ENCODE measurements at regions not wholly inside any gene's neighbourhood (a gene's known extent, or its start where the extent isn't known, plus 50 kb on each side); places are given as distances from the start of the nearest gene placed in this dataset.

DNA sequence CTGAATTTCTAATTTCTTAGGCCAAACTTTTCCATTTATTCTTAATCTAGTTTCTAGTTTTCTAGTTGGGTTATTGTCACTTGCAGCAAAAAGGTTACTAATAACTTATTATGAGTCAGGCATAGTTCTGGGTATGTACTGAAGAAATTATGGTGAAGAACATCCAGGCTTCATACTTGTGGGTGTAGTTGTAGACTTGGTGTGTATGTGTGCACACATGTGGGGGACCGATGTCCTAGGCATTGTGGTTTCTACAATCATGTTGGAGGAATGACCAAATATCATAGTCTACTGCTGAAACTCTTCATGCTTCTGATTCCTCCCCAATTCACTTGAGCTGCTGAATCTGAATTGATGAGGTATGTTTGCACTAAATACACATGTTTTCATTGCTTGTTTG, 141.2 kb downstream of the PMAIP1 start:
- H3K27ac Mint-ChIP-seq = no peak overlapping the region
- no peak for DNase-seq (ENCODE audit: low spot score in 2 of 2, unreplicated experiment in 2 of 2)
- H3K4me1 Mint-ChIP-seq = no peaks in the 10 kb centered on the region
- no peaks in the 10 kb centered on the region for H3K36me3 Mint-ChIP-seq
- TF ChIP-seq, protein P1, sequence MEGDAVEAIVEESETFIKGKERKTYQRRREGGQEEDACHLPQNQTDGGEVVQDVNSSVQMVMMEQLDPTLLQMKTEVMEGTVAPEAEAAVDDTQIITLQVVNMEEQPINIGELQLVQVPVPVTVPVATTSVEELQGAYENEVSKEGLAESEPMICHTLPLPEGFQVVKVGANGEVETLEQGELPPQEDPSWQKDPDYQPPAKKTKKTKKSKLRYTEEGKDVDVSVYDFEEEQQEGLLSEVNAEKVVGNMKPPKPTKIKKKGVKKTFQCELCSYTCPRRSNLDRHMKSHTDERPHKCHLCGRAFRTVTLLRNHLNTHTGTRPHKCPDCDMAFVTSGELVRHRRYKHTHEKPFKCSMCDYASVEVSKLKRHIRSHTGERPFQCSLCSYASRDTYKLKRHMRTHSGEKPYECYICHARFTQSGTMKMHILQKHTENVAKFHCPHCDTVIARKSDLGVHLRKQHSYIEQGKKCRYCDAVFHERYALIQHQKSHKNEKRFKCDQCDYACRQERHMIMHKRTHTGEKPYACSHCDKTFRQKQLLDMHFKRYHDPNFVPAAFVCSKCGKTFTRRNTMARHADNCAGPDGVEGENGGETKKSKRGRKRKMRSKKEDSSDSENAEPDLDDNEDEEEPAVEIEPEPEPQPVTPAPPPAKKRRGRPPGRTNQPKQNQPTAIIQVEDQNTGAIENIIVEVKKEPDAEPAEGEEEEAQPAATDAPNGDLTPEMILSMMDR (IDR thresholded peaks at IDR 0.05; ENCODE audit: unreplicated experiment) = no peak
- H3K9me3 Mint-ChIP-seq = peaks cover 3% of the 10 kb centered on the region
- H3K27me3 Mint-ChIP-seq (ENCODE audit: low read depth) = no peaks in the 10 kb centered on the region
- H3K4me3 Mint-ChIP-seq = no peak overlapping the region

DNA sequence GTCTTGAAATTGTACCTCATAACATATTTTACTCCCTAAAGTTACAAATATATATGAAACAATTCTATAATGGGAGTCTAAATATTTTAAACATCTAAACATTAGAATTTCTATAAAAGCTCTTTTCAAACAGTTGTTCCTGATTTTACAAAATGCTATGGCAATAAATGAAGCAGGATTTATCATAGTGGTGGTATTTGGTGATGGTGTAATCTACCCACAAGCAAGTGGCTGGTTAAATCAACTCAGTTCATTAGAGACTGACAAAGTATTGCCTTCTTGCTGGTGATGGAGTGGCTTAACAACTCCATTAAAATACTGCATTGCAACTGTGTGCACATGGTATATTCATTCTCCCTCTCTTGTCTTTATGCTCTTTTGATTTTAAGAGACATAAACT, 138.9 kb downstream of the PMAIP1 start:
- Mint-ChIP-seq H3K4me1 (no peaks in the 10 kb centered on the region), H3K27ac (no peak overlapping the region), H3K36me3 (no peaks in the 10 kb centered on the region), H3K4me3 (no peak overlapping the region), H3K9me3 (peaks cover 3% of the 10 kb centered on the region), H3K27me3 (ENCODE audit: low read depth) (no peaks in the 10 kb centered on the region)
- no peak for DNase-seq (ENCODE audit: low spot score in 2 of 2, unreplicated experiment in 2 of 2)
- TF ChIP-seq, protein P1 (IDR thresholded peaks at IDR 0.05; ENCODE audit: unreplicated experiment) = no peak

DNA sequence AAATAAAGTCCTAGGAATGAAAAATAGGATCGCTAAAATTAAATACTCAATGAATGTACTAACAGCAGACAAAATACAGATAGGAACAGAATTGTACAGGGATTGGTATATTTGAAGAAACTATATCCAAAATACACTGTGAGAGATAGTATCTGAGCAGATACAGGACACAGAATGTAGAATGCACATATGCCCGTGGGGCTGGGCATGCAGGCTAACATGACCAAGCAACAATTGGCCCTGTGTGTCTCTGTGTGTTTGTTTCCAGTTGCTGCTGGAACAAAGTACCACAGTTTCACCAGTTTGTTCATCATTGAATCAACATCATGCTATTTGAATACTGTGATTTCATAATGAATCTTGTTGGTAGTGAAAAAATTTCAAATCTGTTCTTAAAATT, 127.6 kb downstream of the PMAIP1 start:
- Mint-ChIP-seq H3K4me3 (no peak overlapping the region), H3K4me1 (no peaks in the 10 kb centered on the region), H3K36me3 (no peaks in the 10 kb centered on the region), H3K9me3 (no peaks in the 10 kb centered on the region), H3K27ac (no peak overlapping the region), H3K27me3 (ENCODE audit: low read depth) (no peaks in the 10 kb centered on the region)
- DNase-seq (ENCODE audit: low spot score in 2 of 2, unreplicated experiment in 2 of 2) = no peak
- TF ChIP-seq, protein P1 (IDR thresholded peaks at IDR 0.05; ENCODE audit: unreplicated experiment) = no peak

DNA sequence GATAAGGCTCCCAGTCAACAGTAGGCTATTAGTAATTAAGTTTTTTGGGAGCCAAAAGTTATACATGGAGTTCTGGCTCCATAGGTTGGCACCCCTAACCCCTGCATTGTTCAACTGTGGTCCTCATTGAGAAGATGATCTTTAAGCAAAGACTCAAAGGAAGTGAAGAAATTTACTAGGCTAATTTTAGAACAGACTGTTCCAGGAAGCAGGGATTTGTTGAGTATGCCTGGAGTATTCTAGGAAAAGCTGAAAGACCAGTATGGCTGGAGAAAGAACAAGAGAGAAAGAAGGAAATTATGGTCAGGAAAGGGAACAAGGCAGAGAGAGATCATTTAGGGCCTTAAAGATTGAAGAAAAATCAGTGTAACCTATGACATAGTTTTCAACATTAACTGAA, 125.1 kb downstream of the PMAIP1 start:
- Mint-ChIP-seq H3K4me3 (no peak overlapping the region), H3K27me3 (ENCODE audit: low read depth) (no peaks in the 10 kb centered on the region), H3K9me3 (no peaks in the 10 kb centered on the region), H3K4me1 (no peaks in the 10 kb centered on the region), H3K36me3 (no peaks in the 10 kb centered on the region), H3K27ac (no peak overlapping the region)
- TF ChIP-seq, protein P1 (IDR thresholded peaks at IDR 0.05; ENCODE audit: unreplicated experiment) = no peak
- no peak for DNase-seq (ENCODE audit: low spot score in 2 of 2, unreplicated experiment in 2 of 2)

DNA sequence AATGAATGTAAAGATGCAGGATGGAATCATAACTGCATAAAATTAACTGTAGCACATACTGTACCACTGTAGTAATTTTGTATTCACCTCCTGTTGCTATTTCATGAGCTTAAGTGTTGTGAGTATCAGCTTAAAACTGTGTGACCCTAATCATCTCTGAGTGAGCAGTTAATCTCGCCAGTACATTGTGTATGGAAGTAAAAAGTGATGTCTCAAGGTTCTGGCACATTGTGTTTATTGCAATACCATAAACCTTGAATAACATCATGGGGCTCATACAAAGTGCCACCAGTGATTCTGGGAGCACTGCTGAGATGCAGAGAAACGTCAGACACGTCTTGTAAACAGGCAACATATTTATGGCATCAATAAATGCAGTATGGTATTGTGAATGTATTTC, 124.5 kb downstream of the PMAIP1 start:
- TF ChIP-seq, protein P1 (IDR thresholded peaks at IDR 0.05; ENCODE audit: unreplicated experiment) = no peak
- H3K4me1 Mint-ChIP-seq = no peaks in the 10 kb centered on the region

DNA sequence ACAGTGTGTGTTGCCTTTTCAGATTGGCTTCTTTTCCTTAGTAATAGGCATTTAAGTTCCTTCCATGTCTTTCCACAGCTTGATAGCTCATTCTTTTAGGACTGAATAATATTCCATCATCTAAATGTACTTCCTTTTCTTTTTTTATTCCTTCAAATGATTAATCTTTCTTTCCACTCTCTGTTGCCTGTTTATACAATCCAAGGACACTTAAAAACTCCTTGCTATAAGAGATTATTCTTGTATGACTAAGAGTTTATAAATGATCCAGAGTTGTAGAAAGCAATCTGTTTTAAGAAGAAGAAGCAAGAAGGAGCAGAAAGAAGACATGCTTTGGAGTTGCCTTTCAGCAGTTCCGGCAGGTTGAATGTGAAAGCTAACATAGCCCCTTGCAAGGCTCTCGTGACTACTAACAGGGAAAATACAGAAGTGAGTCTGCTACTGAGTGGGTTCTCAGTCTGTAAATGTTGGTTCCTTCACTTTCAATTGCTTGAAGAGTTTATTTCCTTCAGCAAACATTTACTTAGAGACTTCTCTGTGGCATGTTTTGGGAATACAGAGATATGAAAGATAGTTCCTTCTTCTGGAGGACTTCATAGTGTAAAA, 123.0 kb downstream of the PMAIP1 start:
- Mint-ChIP-seq H3K27ac (no peak overlapping the region), H3K9me3 (no peaks in the 10 kb centered on the region), H3K4me1 (no peaks in the 10 kb centered on the region), H3K36me3 (no peaks in the 10 kb centered on the region), H3K4me3 (no peak overlapping the region), H3K27me3 (ENCODE audit: low read depth) (no peaks in the 10 kb centered on the region)
- no peak for DNase-seq (ENCODE audit: low spot score in 2 of 2, unreplicated experiment in 2 of 2)
- TF ChIP-seq, protein P1 (IDR thresholded peaks at IDR 0.05; ENCODE audit: unreplicated experiment) = no peak

More for the DNA sequence above, 124.5 kb downstream of the PMAIP1 start:
- H3K4me3 Mint-ChIP-seq = no peak overlapping the region
- no peak overlapping the region for H3K27ac Mint-ChIP-seq
- H3K9me3 Mint-ChIP-seq = no peaks in the 10 kb centered on the region
- DNase-seq (ENCODE audit: low spot score in 2 of 2, unreplicated experiment in 2 of 2) = no peak
- H3K36me3 Mint-ChIP-seq = no peaks in the 10 kb centered on the region
- no peaks in the 10 kb centered on the region for H3K27me3 Mint-ChIP-seq (ENCODE audit: low read depth)

All from mesothelial cell of epicardium (in vitro differentiated cells).